HEK293 (cell line): ENCODE measurements at regions not wholly inside any gene's neighbourhood (a gene's known extent, or its start where the extent isn't known, plus 50 kb on each side); places are given as distances from the start of the nearest gene placed in this dataset.
A peak's percentile ranks its signal among the peaks of the same experiment; 100 is the strongest.

Source experiments
- CTCF ChIA-PET: fragments of 350-600 bp; formaldehyde crosslinking; extraction: SDS; loops from one replicate; lab custom pipeline; 2021; ENCODE audit warnings: antibody characterized with exemption; lab: Yijun Ruan, JAX
- POLR2A ChIA-PET: fragments of 300-600 bp; formaldehyde crosslinking; extraction: SDS; loops from one replicate; lab custom pipeline; 2020; ENCODE audit warnings: antibody characterized with exemption, inconsistent platforms; lab: Yijun Ruan, JAX
- H3K27ac ChIP-seq: fragments of 200-500 bp; sonication (Bioruptor generic); 2 replicates; pipeline ENCODE4 v1.5.1; 2014; ENCODE audit warnings: low read depth, low read length, control low read depth, inconsistent platforms; ENCODE audit errors: extremely low read depth
- H3K36me3 ChIP-seq, 2 experiments: fragments of 200-500 bp in 1 of 2; sonication (Bioruptor generic) in 1 of 2; 1 replicate in 1 of 2; 2 replicates in 1 of 2; pipeline ENCODE4 v1.5.1; 2014 to 2017; ENCODE audit warnings: inconsistent platforms in 2 of 2, low read length in 2 of 2; ENCODE audit not compliant: control insufficient read depth in 2 of 2, insufficient read depth in 1 of 2
- H3K4me1 ChIP-seq: fragments of 200-500 bp; sonication (Bioruptor generic); 2 replicates; pipeline ENCODE4 v1.5.1; 2014; ENCODE audit warnings: mild to moderate bottlenecking, low read length, inconsistent platforms; ENCODE audit not compliant: control insufficient read depth, insufficient read depth
- H3K4me3 ChIP-seq: 2 replicates; pipeline ENCODE4 v1.5.1; 2011; ENCODE audit warnings: low read depth, mild to moderate bottlenecking, control low read depth, low read length, moderate library complexity
- H3K9me3 ChIP-seq: fragments of 200-500 bp; sonication (Bioruptor generic); 2 replicates; pipeline ENCODE4 v1.5.1; 2014; ENCODE audit warnings: low read depth, low read length, inconsistent platforms; ENCODE audit not compliant: control insufficient read depth, insufficient read depth
- BCL11B ChIP-seq: fragments of 450-650 bp; formaldehyde crosslinking; IDR thresholded peaks from 2 replicates; pipeline ENCODE4 v1.5.1; 2016; ENCODE audit warnings: low read depth, missing biosample characterization, missing genetic modification characterization
- GFI1B ChIP-seq: fragments of 450-650 bp; formaldehyde crosslinking; IDR thresholded peaks from 2 replicates; pipeline ENCODE4 v1.5.1; 2016; ENCODE audit warnings: missing biosample characterization, missing genetic modification characterization
- KLF8 ChIP-seq: fragments of 450-650 bp; formaldehyde crosslinking; IDR thresholded peaks from 2 replicates; pipeline ENCODE4 v1.5.1; 2016; ENCODE audit warnings: missing biosample characterization, missing genetic modification characterization
- ZBTB10 ChIP-seq: fragments of 450-650 bp; formaldehyde crosslinking; IDR thresholded peaks from 2 replicates; pipeline ENCODE4 v1.5.1; 2016; ENCODE audit warnings: missing biosample characterization, missing genetic modification characterization
- ZBTB21 ChIP-seq: fragments of 450-650 bp; formaldehyde crosslinking; IDR thresholded peaks from 2 replicates; pipeline ENCODE4 v1.5.1; 2017; ENCODE audit warnings: missing biosample characterization, missing genetic modification characterization
- ZBTB26 ChIP-seq: fragments of 450-650 bp; formaldehyde crosslinking; optimal IDR thresholded peaks from 2 replicates; pipeline ENCODE3; 2016; ENCODE audit warnings: missing biosample characterization, mild to moderate bottlenecking, missing genetic modification characterization
- ZBTB6 ChIP-seq: fragments of 450-650 bp; formaldehyde crosslinking; IDR thresholded peaks from 2 replicates; pipeline ENCODE4 v1.5.1; 2017; ENCODE audit warnings: missing biosample characterization, missing genetic modification characterization
- ZFP41 ChIP-seq: fragments of 450-650 bp; formaldehyde crosslinking; IDR thresholded peaks from 2 replicates; pipeline ENCODE4 v1.5.1; 2016; ENCODE audit warnings: missing biosample characterization, missing genetic modification characterization, borderline replicate concordance
- ZNF19 ChIP-seq: fragments of 450-650 bp; formaldehyde crosslinking; IDR thresholded peaks from 2 replicates; pipeline ENCODE4; 2016; ENCODE audit warnings: missing biosample characterization, missing genetic modification characterization, low read depth
- ZNF24 ChIP-seq: fragments of 450-650 bp; formaldehyde crosslinking; IDR thresholded peaks from 2 replicates; pipeline ENCODE4 v1.5.1; 2016; ENCODE audit warnings: missing biosample characterization, missing genetic modification characterization
- ZNF280C ChIP-seq: fragments of 450-650 bp; formaldehyde crosslinking; IDR thresholded peaks from 2 replicates; pipeline ENCODE4 v1.5.1; 2016; ENCODE audit warnings: missing biosample characterization, missing genetic modification characterization
- ZNF341 ChIP-seq: fragments of 450-650 bp; formaldehyde crosslinking; IDR thresholded peaks from 2 replicates; pipeline ENCODE4; 2016; ENCODE audit warnings: low read depth, missing biosample characterization, missing genetic modification characterization
- ZNF366 ChIP-seq: fragments of 450-650 bp; formaldehyde crosslinking; conservative IDR thresholded peaks from 2 replicates; pipeline ENCODE4 v1.5.1; 2016; ENCODE audit warnings: missing biosample characterization, missing genetic modification characterization
- ZNF394 ChIP-seq: fragments of 450-650 bp; formaldehyde crosslinking; IDR thresholded peaks from 2 replicates; pipeline ENCODE4 v1.5.1; 2016; ENCODE audit warnings: missing biosample characterization, missing genetic modification characterization, mild to moderate bottlenecking, moderate library complexity, borderline replicate concordance
- ZNF426 ChIP-seq: fragments of 450-650 bp; formaldehyde crosslinking; IDR thresholded peaks from 2 replicates; pipeline ENCODE4 v1.5.1; 2017; ENCODE audit warnings: missing biosample characterization, missing genetic modification characterization, mild to moderate bottlenecking, inconsistent platforms, moderate library complexity
- ZNF473 ChIP-seq: fragments of 450-650 bp; formaldehyde crosslinking; IDR thresholded peaks from 2 replicates; pipeline ENCODE4 v1.5.1; 2017; ENCODE audit warnings: missing biosample characterization, missing genetic modification characterization
- ZNF558 ChIP-seq: fragments of 450-650 bp; formaldehyde crosslinking; IDR thresholded peaks from 2 replicates; pipeline ENCODE4 v1.5.1; 2016; ENCODE audit warnings: missing biosample characterization, missing genetic modification characterization
- ZNF624 ChIP-seq: fragments of 450-650 bp; formaldehyde crosslinking; IDR thresholded peaks from 2 replicates; pipeline ENCODE4 v1.5.1; 2017; ENCODE audit warnings: missing biosample characterization, missing genetic modification characterization
- ZNF626 ChIP-seq: fragments of 450-650 bp; sonication (Bioruptor Pico); formaldehyde crosslinking; IDR thresholded peaks from 2 replicates; pipeline ENCODE4 v1.5.1; 2018; ENCODE audit warnings: missing biosample characterization, missing genetic modification characterization, inconsistent platforms
- TF ChIP-seq, protein P1 (sequence below): fragments of 450-650 bp; formaldehyde crosslinking; IDR thresholded peaks from 2 replicates; pipeline ENCODE4 v1.5.1; 2016; ENCODE audit warnings: missing biosample characterization, missing genetic modification characterization
- TF ChIP-seq, protein P2 (sequence below): fragments of 450-650 bp; formaldehyde crosslinking; IDR thresholded peaks from 2 replicates; pipeline ENCODE4 v1.5.1; 2016; ENCODE audit warnings: missing biosample characterization, missing genetic modification characterization
- TF ChIP-seq, protein P3 (sequence below): fragments of 450-650 bp; formaldehyde crosslinking; IDR thresholded peaks from 2 replicates; pipeline ENCODE4 v1.5.1; 2017; ENCODE audit warnings: missing biosample characterization, missing genetic modification characterization
- TF ChIP-seq, protein P4 (sequence below): fragments of 450-650 bp; formaldehyde crosslinking; IDR thresholded peaks from 2 replicates; pipeline ENCODE4 v1.5.1; 2016; ENCODE audit warnings: missing biosample characterization, missing genetic modification characterization

DNA sequence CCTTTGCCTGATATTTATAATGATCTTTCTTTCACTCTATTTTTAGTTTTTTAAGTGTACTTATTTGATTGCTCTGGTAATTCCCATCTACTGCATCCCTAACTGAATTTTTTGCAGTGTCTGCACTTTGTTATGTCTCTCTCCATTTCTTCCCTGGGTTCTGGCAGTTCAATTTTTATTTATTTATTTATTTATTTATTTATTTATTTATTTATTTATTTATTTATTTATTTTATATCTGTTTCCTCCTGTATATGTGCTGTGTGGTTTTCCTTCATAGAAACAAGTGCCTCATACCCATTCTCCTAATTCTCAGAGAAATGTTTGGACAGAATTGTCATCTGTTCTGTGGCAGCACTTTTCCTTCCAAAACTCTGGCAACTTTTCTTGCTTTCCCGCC is 2370.8 kb upstream of the WWC1 start:
- POLR2A ChIA-PET, result no interaction called here
- TF ChIP-seq, protein P1, sequence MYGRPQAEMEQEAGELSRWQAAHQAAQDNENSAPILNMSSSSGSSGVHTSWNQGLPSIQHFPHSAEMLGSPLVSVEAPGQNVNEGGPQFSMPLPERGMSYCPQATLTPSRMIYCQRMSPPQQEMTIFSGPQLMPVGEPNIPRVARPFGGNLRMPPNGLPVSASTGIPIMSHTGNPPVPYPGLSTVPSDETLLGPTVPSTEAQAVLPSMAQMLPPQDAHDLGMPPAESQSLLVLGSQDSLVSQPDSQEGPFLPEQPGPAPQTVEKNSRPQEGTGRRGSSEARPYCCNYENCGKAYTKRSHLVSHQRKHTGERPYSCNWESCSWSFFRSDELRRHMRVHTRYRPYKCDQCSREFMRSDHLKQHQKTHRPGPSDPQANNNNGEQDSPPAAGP (tag by site-specific recombination), result no peak
- TF ChIP-seq ZNF366 (tag by site-specific recombination), result no peak
- TF ChIP-seq ZNF19, result 0 out of 2 replicates have a peak, but pooled peaks have one; percentile 42
- TF ChIP-seq ZNF341 (tag by site-specific recombination), result peak; percentile 19; the same call in 1 of the 2 replicates
- no peak for TF ChIP-seq ZBTB26 (tag by site-specific recombination)
- no peak for TF ChIP-seq ZFP41 (tag by site-specific recombination)
- no peak for TF ChIP-seq KLF8 (tag by site-specific recombination)
- no peak for TF ChIP-seq ZBTB10
- TF ChIP-seq, protein P2, sequence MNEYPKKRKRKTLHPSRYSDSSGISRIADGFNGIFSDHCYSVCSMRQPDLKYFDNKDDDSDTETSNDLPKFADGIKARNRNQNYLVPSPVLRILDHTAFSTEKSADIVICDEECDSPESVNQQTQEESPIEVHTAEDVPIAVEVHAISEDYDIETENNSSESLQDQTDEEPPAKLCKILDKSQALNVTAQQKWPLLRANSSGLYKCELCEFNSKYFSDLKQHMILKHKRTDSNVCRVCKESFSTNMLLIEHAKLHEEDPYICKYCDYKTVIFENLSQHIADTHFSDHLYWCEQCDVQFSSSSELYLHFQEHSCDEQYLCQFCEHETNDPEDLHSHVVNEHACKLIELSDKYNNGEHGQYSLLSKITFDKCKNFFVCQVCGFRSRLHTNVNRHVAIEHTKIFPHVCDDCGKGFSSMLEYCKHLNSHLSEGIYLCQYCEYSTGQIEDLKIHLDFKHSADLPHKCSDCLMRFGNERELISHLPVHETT (tag by site-specific recombination), result no peak
- TF ChIP-seq, protein P3, sequence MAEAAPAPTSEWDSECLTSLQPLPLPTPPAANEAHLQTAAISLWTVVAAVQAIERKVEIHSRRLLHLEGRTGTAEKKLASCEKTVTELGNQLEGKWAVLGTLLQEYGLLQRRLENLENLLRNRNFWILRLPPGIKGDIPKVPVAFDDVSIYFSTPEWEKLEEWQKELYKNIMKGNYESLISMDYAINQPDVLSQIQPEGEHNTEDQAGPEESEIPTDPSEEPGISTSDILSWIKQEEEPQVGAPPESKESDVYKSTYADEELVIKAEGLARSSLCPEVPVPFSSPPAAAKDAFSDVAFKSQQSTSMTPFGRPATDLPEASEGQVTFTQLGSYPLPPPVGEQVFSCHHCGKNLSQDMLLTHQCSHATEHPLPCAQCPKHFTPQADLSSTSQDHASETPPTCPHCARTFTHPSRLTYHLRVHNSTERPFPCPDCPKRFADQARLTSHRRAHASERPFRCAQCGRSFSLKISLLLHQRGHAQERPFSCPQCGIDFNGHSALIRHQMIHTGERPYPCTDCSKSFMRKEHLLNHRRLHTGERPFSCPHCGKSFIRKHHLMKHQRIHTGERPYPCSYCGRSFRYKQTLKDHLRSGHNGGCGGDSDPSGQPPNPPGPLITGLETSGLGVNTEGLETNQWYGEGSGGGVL (tag by site-specific recombination), result no peak
- no peak for TF ChIP-seq ZNF624 (tag by site-specific recombination)
- no peak for TF ChIP-seq ZBTB6
- peak; percentile 89 for TF ChIP-seq ZNF394 (tag by site-specific recombination)
- 0 out of 2 replicates have a peak, but pooled peaks have one; percentile 32 for TF ChIP-seq ZNF558 (tag by site-specific recombination)
- no peak for TF ChIP-seq ZNF626 (tag by site-specific recombination)
- TF ChIP-seq ZNF280C (tag by site-specific recombination), result no peak
- TF ChIP-seq BCL11B, result no peak
- TF ChIP-seq GFI1B (tag by site-specific recombination), result no peak
- TF ChIP-seq ZNF426 (tag by site-specific recombination), result peak; percentile 87
- TF ChIP-seq ZNF473 (tag by site-specific recombination), result no peak
- no peak for TF ChIP-seq ZBTB21 (tag by site-specific recombination)
- TF ChIP-seq, protein P4, sequence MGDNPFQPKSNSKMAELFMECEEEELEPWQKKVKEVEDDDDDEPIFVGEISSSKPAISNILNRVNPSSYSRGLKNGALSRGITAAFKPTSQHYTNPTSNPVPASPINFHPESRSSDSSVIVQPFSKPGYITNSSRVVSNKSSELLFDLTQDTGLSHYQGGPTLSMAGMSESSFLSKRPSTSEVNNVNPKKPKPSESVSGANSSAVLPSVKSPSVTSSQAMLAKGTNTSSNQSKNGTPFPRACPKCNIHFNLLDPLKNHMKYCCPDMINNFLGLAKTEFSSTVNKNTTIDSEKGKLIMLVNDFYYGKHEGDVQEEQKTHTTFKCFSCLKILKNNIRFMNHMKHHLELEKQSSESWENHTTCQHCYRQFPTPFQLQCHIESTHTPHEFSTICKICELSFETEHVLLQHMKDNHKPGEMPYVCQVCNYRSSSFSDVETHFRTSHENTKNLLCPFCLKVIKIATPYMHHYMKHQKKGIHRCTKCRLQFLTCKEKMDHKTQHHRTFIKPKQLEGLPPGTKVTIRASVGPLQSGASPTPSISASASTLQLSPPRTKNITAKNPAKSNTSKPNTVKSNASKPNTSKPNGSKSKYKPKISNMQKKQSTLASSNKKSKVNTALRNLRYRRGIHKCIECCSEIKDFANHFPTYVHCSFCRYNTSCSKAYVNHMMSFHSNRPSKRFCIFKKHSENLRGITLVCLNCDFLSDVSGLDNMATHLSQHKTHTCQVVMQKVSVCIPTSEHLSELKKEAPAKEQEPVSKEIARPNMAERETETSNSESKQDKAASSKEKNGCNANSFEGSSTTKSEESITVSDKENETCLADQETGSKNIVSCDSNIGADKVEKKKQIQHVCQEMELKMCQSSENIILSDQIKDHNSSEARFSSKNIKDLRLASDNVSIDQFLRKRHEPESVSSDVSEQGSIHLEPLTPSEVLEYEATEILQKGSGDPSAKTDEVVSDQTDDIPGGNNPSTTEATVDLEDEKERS (tag by site-specific recombination), result no peak
- TF ChIP-seq ZNF24 (tag by site-specific recombination), result no peak

More for the DNA sequence above, 2370.8 kb upstream of the WWC1 start:
- no peaks in the 10 kb centered on the region for H3K4me1 ChIP-seq
- H3K4me3 ChIP-seq, result no peak overlapping the region
- no peaks in the 10 kb centered on the region for H3K36me3 ChIP-seq
- H3K9me3 ChIP-seq, result no peaks in the 10 kb centered on the region
- CTCF ChIA-PET, result no interaction called here
- no peak overlapping the region for H3K27ac ChIP-seq
